ENCODE measurements at regions not wholly inside any gene's neighbourhood (a gene's known extent, or its start where the extent isn't known, plus 50 kb on each side); places are given as distances from the start of the nearest gene placed in this dataset.
"Not testable (repeated sequence)": the region's sequence is repeated elsewhere in the genome, so short reads cannot be mapped to it uniquely, and the experiment has no call there.

- peaks cover 25% of the 10 kb centered on the region for H3K4me1 Mint-ChIP-seq (ENCODE audit: low read depth)
- H3K4me3 Mint-ChIP-seq: peak overlapping the region; percentile 81
- ATAC-seq (peak; percentile 67 to 76), DNase-seq (peak; percentile 10)
- peaks cover 43% of the 10 kb centered on the region for H3K27me3 Mint-ChIP-seq (ENCODE audit: low read depth)
- no peaks in the 10 kb centered on the region for H3K36me3 Mint-ChIP-seq (ENCODE audit: insufficient read depth)
- H3K9me3 Mint-ChIP-seq: no peaks in the 10 kb centered on the region
Observed at GRCh38 chr11:123357990-123358827, 71.9 kb upstream of the GRAMD1B start.

DNA sequence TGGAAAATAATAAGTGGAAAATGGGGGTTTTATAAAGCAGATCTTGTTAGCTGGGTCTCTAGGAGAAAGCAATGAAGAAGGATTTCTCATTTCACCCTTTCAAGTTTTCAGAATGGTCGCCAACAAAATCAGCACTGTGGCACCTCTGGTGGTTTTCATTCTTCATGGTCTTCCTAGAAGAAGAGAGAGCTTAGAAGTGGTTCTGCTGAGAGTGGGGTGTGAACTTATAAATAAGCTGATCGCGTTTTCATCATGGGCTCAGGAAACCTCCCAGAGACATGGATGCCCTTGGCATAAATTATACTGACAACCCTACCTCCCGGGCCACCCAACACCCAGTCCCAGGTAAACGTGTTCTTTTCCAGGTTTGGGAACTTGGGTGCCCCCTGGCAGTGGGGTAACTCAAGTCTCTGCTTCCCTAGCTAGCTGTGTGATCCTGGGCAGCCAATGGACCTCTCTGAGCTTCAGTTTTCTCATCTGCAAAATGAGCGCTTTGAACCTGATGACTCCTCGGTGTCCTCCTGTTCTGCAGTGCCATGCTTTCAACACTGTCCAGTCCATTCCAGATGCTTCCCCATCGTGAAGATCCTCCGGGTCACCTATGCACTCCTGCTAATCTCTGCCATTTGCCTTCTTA lies 72.6 kb upstream of the GRAMD1B start:
- Mint-ChIP-seq H3K27me3 (ENCODE audit: low read depth) (peaks cover 44% of the 10 kb centered on the region), H3K9me3 (no peaks in the 10 kb centered on the region)
- no peak for DNase-seq

DNA sequence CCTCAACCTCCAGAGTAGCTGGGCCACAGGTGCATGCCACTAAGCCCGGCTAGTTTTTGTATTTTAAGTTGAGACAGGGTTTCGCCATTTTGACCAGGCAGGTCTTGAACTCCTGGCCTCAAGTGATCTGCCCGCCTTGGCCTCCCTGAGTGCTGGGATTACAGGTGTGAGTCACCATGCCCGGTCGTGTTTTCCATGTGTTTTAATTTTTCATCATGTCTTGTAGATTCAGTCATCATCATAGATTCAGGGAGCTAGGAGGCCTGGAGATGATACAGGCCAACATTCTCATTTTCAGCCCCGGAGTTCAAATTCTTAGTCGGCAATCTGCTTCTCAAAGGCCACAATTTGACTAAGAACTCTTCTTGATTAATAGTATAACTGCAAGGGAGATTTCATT lies 73.5 kb upstream of the GRAMD1B start:
- DNase-seq (no peak), ATAC-seq (peak in 1 of 2 donors; percentile 7)
- Mint-ChIP-seq H3K4me1 (ENCODE audit: low read depth) (peaks cover 20% of the 10 kb centered on the region), H3K4me3 (peak overlapping the region; percentile 81), H3K9me3 (no peaks in the 10 kb centered on the region), H3K27me3 (ENCODE audit: low read depth) (peaks cover 44% of the 10 kb centered on the region), H3K36me3 (ENCODE audit: insufficient read depth) (no peaks in the 10 kb centered on the region)

More for the DNA sequence above, 72.6 kb upstream of the GRAMD1B start:
- peak; percentile 47 to 51 for ATAC-seq
- Mint-ChIP-seq H3K36me3 (ENCODE audit: insufficient read depth) (no peaks in the 10 kb centered on the region), H3K4me3 (peak overlapping the region; percentile 81), H3K4me1 (ENCODE audit: low read depth) (peaks cover 20% of the 10 kb centered on the region)

DNA sequence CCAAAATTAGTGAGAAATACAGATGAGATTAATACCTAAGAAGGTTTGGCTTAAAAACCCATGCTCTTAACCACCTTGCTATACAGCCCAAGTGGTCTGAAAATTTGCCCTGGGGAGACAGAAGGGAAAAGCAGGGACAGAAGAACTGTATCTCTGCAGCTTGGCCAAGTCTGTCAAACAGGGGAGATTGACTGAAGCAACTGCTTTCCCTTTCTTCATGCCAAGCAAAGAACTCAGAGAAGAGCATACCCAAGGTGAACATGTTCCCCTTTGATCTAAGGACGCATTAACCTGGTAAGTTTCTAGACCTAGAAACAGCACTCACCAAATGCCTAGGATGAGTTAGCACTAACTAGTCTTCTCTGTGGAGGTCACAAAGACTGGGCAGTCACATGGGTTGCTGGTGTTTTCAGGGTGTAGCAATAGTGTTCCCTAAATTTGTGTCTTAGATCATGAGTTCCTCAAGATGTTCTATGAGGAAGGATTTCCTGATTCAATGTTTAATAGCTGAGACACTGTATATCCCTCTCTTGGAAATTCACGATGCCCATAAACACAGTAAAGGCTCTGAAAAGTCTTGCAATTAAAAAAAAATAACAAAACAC lies 75.6 kb upstream of the GRAMD1B start:
- Mint-ChIP-seq H3K4me3 (no peak overlapping the region), H3K36me3 (ENCODE audit: insufficient read depth) (no peaks in the 10 kb centered on the region), H3K9me3 (no peaks in the 10 kb centered on the region), H3K27me3 (ENCODE audit: low read depth) (peaks cover 30% of the 10 kb centered on the region), H3K4me1 (ENCODE audit: low read depth) (peaks cover 20% of the 10 kb centered on the region)
- ATAC-seq (no peak), DNase-seq (no peak)

GRCh38 chr11:123351375-123351774 lies 78.7 kb upstream of the GRAMD1B start:
- Mint-ChIP-seq H3K4me3 (no peak overlapping the region), H3K27me3 (ENCODE audit: low read depth) (peaks cover 11% of the 10 kb centered on the region), H3K9me3 (no peaks in the 10 kb centered on the region), H3K4me1 (ENCODE audit: low read depth) (no peaks in the 10 kb centered on the region), H3K36me3 (ENCODE audit: insufficient read depth) (no peaks in the 10 kb centered on the region)
- ATAC-seq: no peak
- no peak for DNase-seq

GRCh38 chr11:123349382-123349781 lies 80.7 kb upstream of the GRAMD1B start:
- ATAC-seq (no peak), DNase-seq (no peak)
- H3K9me3 Mint-ChIP-seq: no peaks in the 10 kb centered on the region
- H3K36me3 Mint-ChIP-seq (ENCODE audit: insufficient read depth): no peaks in the 10 kb centered on the region
- peaks cover 6% of the 10 kb centered on the region for H3K27me3 Mint-ChIP-seq (ENCODE audit: low read depth)
- no peak overlapping the region for H3K4me3 Mint-ChIP-seq
- no peaks in the 10 kb centered on the region for H3K4me1 Mint-ChIP-seq (ENCODE audit: low read depth)

DNA sequence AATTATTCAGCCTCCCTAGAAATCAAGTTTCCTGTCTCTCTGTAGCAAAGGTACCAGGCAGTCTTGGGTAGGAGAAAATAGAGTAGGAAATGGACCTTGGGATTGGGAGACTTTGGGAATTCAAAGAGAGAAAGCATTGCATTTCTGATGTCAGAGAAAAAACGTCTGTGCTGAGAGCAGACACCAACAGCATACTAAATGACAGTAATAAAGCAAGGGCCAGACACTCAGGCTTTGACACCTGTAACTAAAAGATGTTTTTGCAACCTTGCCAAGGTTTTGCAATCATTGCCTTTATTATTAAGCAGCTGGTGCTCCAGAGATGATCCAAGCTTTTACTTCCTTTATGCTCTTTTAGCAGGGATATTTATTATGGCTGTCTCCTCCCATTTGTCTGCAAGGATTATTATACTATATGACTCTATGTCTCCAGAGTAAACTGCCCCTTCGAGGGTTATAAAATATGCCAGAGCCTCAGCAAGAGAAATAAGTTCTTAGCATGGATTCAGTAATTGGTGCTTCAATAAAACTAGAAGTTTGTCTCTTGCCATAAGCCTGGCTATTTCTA lies 85.2 kb upstream of the GRAMD1B start:
- ATAC-seq: no peak
- no peak overlapping the region for H3K4me3 Mint-ChIP-seq
- no peaks in the 10 kb centered on the region for H3K4me1 Mint-ChIP-seq (ENCODE audit: low read depth)
- no peak for DNase-seq
- no peaks in the 10 kb centered on the region for H3K27me3 Mint-ChIP-seq (ENCODE audit: low read depth)
- peaks cover 6% of the 10 kb centered on the region for H3K9me3 Mint-ChIP-seq
- H3K36me3 Mint-ChIP-seq (ENCODE audit: insufficient read depth): no peaks in the 10 kb centered on the region

- not testable (repeated sequence) for H3K4me3 Mint-ChIP-seq; H3K27me3 Mint-ChIP-seq (ENCODE audit: low read depth); DNase-seq; H3K4me1 Mint-ChIP-seq (ENCODE audit: low read depth); H3K36me3 Mint-ChIP-seq (ENCODE audit: insufficient read depth); ATAC-seq; H3K9me3 Mint-ChIP-seq
Observed at GRCh38 chr11:123344188-123344587, 85.9 kb upstream of the GRAMD1B start.

- H3K36me3 Mint-ChIP-seq (ENCODE audit: insufficient read depth): no peaks in the 10 kb centered on the region
- peaks cover 6% of the 10 kb centered on the region for H3K9me3 Mint-ChIP-seq
- H3K27me3 Mint-ChIP-seq (ENCODE audit: low read depth): peaks cover 3% of the 10 kb centered on the region
- ATAC-seq: no peak
- DNase-seq: no peak
- H3K4me3 Mint-ChIP-seq: no peak overlapping the region
- H3K4me1 Mint-ChIP-seq (ENCODE audit: low read depth): no peaks in the 10 kb centered on the region
Observed at GRCh38 chr11:123338997-123339752, 90.9 kb upstream of the GRAMD1B start.

GRCh38 chr11:123338266-123338800 lies 91.7 kb upstream of the GRAMD1B start:
- Mint-ChIP-seq H3K4me3 (no peak overlapping the region), H3K9me3 (peaks cover 6% of the 10 kb centered on the region), H3K27me3 (ENCODE audit: low read depth) (peaks cover 3% of the 10 kb centered on the region), H3K36me3 (ENCODE audit: insufficient read depth) (no peaks in the 10 kb centered on the region), H3K4me1 (ENCODE audit: low read depth) (no peaks in the 10 kb centered on the region)
- peak; percentile 34 to 58 for ATAC-seq
- DNase-seq: no peak

GRCh38 chr11:123334925-123335324 lies 95.1 kb upstream of the GRAMD1B start:
- Mint-ChIP-seq H3K4me3 (no peak overlapping the region), H3K9me3 (no peaks in the 10 kb centered on the region), H3K36me3 (ENCODE audit: insufficient read depth) (no peaks in the 10 kb centered on the region), H3K27me3 (ENCODE audit: low read depth) (peaks cover 3% of the 10 kb centered on the region), H3K4me1 (ENCODE audit: low read depth) (no peaks in the 10 kb centered on the region)
- no peak for ATAC-seq
- DNase-seq: no peak

DNA sequence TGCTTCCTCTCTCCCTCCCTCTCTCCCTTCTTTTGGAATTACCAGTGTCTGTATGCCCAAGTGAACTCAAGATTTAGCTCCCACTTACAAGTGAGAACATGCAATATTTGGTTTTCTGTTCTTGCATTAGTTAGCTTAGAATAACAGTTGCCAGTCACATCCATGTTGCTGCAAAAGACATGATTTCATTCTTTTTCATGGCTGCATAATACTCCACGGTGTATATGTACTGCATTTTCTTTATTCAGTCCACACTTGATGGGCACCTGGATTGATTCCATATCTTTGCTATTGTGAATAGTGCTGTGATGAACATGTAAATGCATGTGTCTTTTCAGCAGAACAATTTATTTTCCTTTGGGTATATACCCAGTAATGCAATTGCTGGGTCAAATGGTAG lies 97.5 kb upstream of the GRAMD1B start:
- H3K4me3 Mint-ChIP-seq: not testable (repeated sequence)

GRCh38 chr11:123330948-123331347 lies 99.1 kb upstream of the GRAMD1B start:
- no peak for ATAC-seq

More for the DNA sequence above, 97.5 kb upstream of the GRAMD1B start:
- not testable (repeated sequence) for H3K27me3 Mint-ChIP-seq (ENCODE audit: low read depth); H3K36me3 Mint-ChIP-seq (ENCODE audit: insufficient read depth); H3K4me1 Mint-ChIP-seq (ENCODE audit: low read depth); DNase-seq; H3K9me3 Mint-ChIP-seq; ATAC-seq

GRCh38 chr11:123330471-123330870 lies 99.6 kb upstream of the GRAMD1B start:
- H3K36me3 Mint-ChIP-seq (ENCODE audit: insufficient read depth): no peaks in the 10 kb centered on the region
- ATAC-seq (no peak), DNase-seq (no peak)
- no peaks in the 10 kb centered on the region for H3K9me3 Mint-ChIP-seq
- H3K4me3 Mint-ChIP-seq: no peak overlapping the region
- H3K4me1 Mint-ChIP-seq (ENCODE audit: low read depth): no peaks in the 10 kb centered on the region
- H3K27me3 Mint-ChIP-seq (ENCODE audit: low read depth): no peaks in the 10 kb centered on the region

More at GRCh38 chr11:123330948-123331347, 99.1 kb upstream of the GRAMD1B start:
- Mint-ChIP-seq H3K4me3 (no peak overlapping the region), H3K9me3 (no peaks in the 10 kb centered on the region), H3K4me1 (ENCODE audit: low read depth) (no peaks in the 10 kb centered on the region), H3K27me3 (ENCODE audit: low read depth) (no peaks in the 10 kb centered on the region), H3K36me3 (ENCODE audit: insufficient read depth) (no peaks in the 10 kb centered on the region)
- no peak for DNase-seq

Measured in activated T-cell treated with anti-CD3 and anti-CD28 coated beads, Interleukin-2, amount 50 U/mL, for 4 hours (primary cell).